Kidney (tissue), 13 donors: ENCODE measurements at regions not wholly inside any gene's neighbourhood (a gene's known extent, or its start where the extent isn't known, plus 50 kb on each side); places are given as distances from the start of the nearest gene placed in this dataset.

Experiments
- DNase-seq, 5 donors: peaks; one replicate each; pipeline ENCODE4 v3.0.0-alpha.2; 2013 to 2020
- FAIRE-seq: peaks from 2 replicates; lab custom pipeline; 2012; peaks lifted over from hg19 to GRCh38; lab: Jason Lieb, UNC
- H3K27ac ChIP-seq, 2 donors: one replicate each; pipeline ENCODE4 v1.7.0; 2013; ENCODE audit warnings: low read depth in 2 of 2, low read length in 2 of 2, inconsistent platforms in 1 of 2
- H3K27me3 ChIP-seq: one replicate; pipeline ENCODE4 v1.7.1; 2013; ENCODE audit warnings: low read length, inconsistent platforms; ENCODE audit not compliant: control insufficient read depth, insufficient read depth
- H3K36me3 ChIP-seq, 3 donors: one replicate each; pipeline versions ENCODE4 v1.7.0 to v1.7.1; 2013; ENCODE audit warnings: low read length in 3 of 3, control low read depth in 1 of 3, inconsistent platforms in 1 of 3; ENCODE audit not compliant: insufficient read depth in 3 of 3, control insufficient read depth in 2 of 3
- H3K4me1 ChIP-seq, 3 donors: one replicate each; pipeline versions ENCODE4 v1.7.0 to v1.7.1; 2013; ENCODE audit warnings: low read length in 3 of 3, inconsistent platforms in 1 of 3, low read depth in 1 of 3; ENCODE audit not compliant: control insufficient read depth in 2 of 3, insufficient read depth in 2 of 3
- H3K4me3 ChIP-seq, 3 donors: one replicate each; pipeline versions ENCODE4 v1.7.0 to v1.8.1; 2013; ENCODE audit warnings: low read length in 3 of 3, control low read depth in 1 of 3, inconsistent platforms in 1 of 3
- H3K9ac ChIP-seq, 3 donors: one replicate each; pipeline versions ENCODE4 v1.7.0 to v1.7.1; 2013; ENCODE audit warnings: low read length in 3 of 3, control low read depth in 1 of 3, inconsistent platforms in 1 of 3
- H3K9me3 ChIP-seq, 3 donors: one replicate each; pipeline versions ENCODE4 v1.7.0 to v1.7.1; 2013; ENCODE audit warnings: low read length in 3 of 3, control low read depth in 1 of 3, inconsistent platforms in 1 of 3; ENCODE audit not compliant: control insufficient read depth in 2 of 3, insufficient read depth in 1 of 3
- CTCF ChIP-seq: IDR thresholded peaks from 3 replicates; pipeline ENCODE4 v1.5.1; 2012; ENCODE audit warnings: mild to moderate bottlenecking, moderate library complexity, borderline replicate concordance; ENCODE audit not compliant: insufficient read depth; ENCODE audit errors: extremely low read depth
- intact Hi-C: fragments of 100-400 bp; cut with DNase I; formaldehyde crosslinking; loops from one replicate; pipeline ENCODE4 v1.11.1; 2022
- donor health status: control.
- donor health status: control.
- donor health status: control.
- donor health status: control.
- donor health status: control.
- donor health status: DM: yes; HTN: yes; CAD: no.
- donor health status: Normal renal cell carcinoma (clear cell type).

- H3K9ac ChIP-seq, result no peak overlapping the region
- no peak overlapping the region for H3K4me3 ChIP-seq
- DNase-seq, result no peak
- H3K9me3 ChIP-seq, result no peaks in the 10 kb centered on the region
- H3K27ac ChIP-seq, result no peak overlapping the region
- no peak for FAIRE-seq
- no peaks in the 10 kb centered on the region for H3K4me1 ChIP-seq
- intact Hi-C loops, result no loop called here
- H3K36me3 ChIP-seq, result no peaks in the 10 kb centered on the region
- no peak for TF ChIP-seq CTCF
- H3K27me3 ChIP-seq, result no peaks in the 10 kb centered on the region
These were observed 271.3 kb downstream of the ABHD5 start for GRCh38 chr3:43962043-43962442.

- FAIRE-seq (no peak), DNase-seq (no peak)
- no peaks in the 10 kb centered on the region for H3K9me3 ChIP-seq
- H3K27ac ChIP-seq, result no peak overlapping the region
- no peak for TF ChIP-seq CTCF
- H3K4me3 ChIP-seq, result no peak overlapping the region
- no peaks in the 10 kb centered on the region for H3K4me1 ChIP-seq
- no peaks in the 10 kb centered on the region for H3K27me3 ChIP-seq
- H3K9ac ChIP-seq, result no peak overlapping the region
- intact Hi-C loops, result no loop called here
- no peaks in the 10 kb centered on the region for H3K36me3 ChIP-seq
These were observed 272.5 kb downstream of the ABHD5 start for GRCh38 chr3:43963208-43963607.

- TF ChIP-seq CTCF, result no peak
- H3K36me3 ChIP-seq, result no peaks in the 10 kb centered on the region
- H3K4me1 ChIP-seq, result no peaks in the 10 kb centered on the region
- FAIRE-seq (no peak), DNase-seq (no peak)
- no peak overlapping the region for H3K4me3 ChIP-seq
- intact Hi-C loops, result no loop called here
- no peak overlapping the region for H3K27ac ChIP-seq
- no peak overlapping the region for H3K9ac ChIP-seq
- no peaks in the 10 kb centered on the region for H3K9me3 ChIP-seq
- no peaks in the 10 kb centered on the region for H3K27me3 ChIP-seq
These were observed 273.9 kb downstream of the ABHD5 start for GRCh38 chr3:43964640-43965039.

GRCh38 chr3:43965656-43966055 is 274.9 kb downstream of the ABHD5 start:
- FAIRE-seq, result no peak
- Histone ChIP-seq H3K9ac (no peak overlapping the region), H3K9me3 (no peaks in the 10 kb centered on the region), H3K4me1 (no peaks in the 10 kb centered on the region), H3K27me3 (no peaks in the 10 kb centered on the region), H3K36me3 (no peaks in the 10 kb centered on the region), H3K27ac (no peak overlapping the region), H3K4me3 (no peak overlapping the region)
- DNase-seq, result no peak
- no peak for TF ChIP-seq CTCF
- intact Hi-C loops, result no loop called here
